Type B pancreatic cell (in vitro differentiated cells): ENCODE measurements at regions not wholly inside any gene's neighbourhood (a gene's known extent, or its start where the extent isn't known, plus 50 kb on each side); places are given as distances from the start of the nearest gene placed in this dataset.

Source experiments
- DNase-seq: peaks from one replicate; pipeline ENCODE4 v3.0.0; 2021; ENCODE audit warnings: mixed read lengths; ENCODE audit not compliant: unreplicated experiment; ENCODE audit errors: extremely low spot score
- H3K27ac Mint-ChIP-seq: 2 replicates; pipeline ENCODE4 v1.8.0; 2021; ENCODE audit warnings: mild to moderate bottlenecking, mixed read lengths
- H3K27me3 Mint-ChIP-seq: 2 replicates; pipeline ENCODE4 v1.8.0; 2021; ENCODE audit warnings: mixed read lengths
- H3K36me3 Mint-ChIP-seq: 2 replicates; pipeline ENCODE4 v1.8.0; 2021; ENCODE audit warnings: mixed read lengths
- H3K4me1 Mint-ChIP-seq: one replicate; pipeline ENCODE4 v1.8.0; 2021; ENCODE audit warnings: mixed read lengths; ENCODE audit not compliant: unreplicated experiment
- H3K4me3 Mint-ChIP-seq: 2 replicates; pipeline ENCODE4 v1.8.0; 2021; ENCODE audit warnings: mild to moderate bottlenecking, mixed read lengths
- H3K9me3 Mint-ChIP-seq: 2 replicates; pipeline ENCODE4 v1.8.0; 2021; ENCODE audit warnings: mixed read lengths
- TF ChIP-seq, protein P1 (sequence below): fragments of 200-600 bp; sonication (generic); conservative IDR thresholded peaks from 2 replicates; pipeline ENCODE4 v1.5.0; 2021; ENCODE audit warnings: antibody characterized with exemption, mild to moderate bottlenecking

DNA sequence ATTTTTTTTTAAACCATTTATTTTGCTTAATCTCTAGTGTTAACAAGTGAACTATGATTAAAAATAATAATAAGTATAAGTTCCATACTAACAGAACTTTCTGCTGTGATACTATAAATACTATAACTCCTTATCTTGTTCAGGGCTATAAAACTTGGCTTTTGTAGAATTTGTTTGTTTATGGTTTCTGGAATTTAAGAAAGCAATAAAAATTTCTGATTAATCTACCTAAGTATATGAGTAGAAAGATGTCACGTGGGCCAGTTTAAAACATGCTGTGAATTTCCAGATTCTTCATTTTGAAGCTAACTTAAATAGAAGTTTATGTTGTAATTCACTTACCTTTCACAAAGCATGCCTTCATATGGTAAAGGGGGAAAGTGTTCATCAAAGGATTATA is 1236.3 kb upstream of the ACVR2A start:
- Mint-ChIP-seq H3K4me3 (no peak overlapping the region), H3K36me3 (no peaks in the 10 kb centered on the region), H3K9me3 (peaks cover 10% of the 10 kb centered on the region), H3K27ac (no peak overlapping the region), H3K4me1 (no peaks in the 10 kb centered on the region), H3K27me3 (peaks cover 20% of the 10 kb centered on the region)
- TF ChIP-seq, protein P1, sequence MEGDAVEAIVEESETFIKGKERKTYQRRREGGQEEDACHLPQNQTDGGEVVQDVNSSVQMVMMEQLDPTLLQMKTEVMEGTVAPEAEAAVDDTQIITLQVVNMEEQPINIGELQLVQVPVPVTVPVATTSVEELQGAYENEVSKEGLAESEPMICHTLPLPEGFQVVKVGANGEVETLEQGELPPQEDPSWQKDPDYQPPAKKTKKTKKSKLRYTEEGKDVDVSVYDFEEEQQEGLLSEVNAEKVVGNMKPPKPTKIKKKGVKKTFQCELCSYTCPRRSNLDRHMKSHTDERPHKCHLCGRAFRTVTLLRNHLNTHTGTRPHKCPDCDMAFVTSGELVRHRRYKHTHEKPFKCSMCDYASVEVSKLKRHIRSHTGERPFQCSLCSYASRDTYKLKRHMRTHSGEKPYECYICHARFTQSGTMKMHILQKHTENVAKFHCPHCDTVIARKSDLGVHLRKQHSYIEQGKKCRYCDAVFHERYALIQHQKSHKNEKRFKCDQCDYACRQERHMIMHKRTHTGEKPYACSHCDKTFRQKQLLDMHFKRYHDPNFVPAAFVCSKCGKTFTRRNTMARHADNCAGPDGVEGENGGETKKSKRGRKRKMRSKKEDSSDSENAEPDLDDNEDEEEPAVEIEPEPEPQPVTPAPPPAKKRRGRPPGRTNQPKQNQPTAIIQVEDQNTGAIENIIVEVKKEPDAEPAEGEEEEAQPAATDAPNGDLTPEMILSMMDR: no peak
- no peak for DNase-seq

- Mint-ChIP-seq H3K4me3 (no peak overlapping the region), H3K27ac (no peak overlapping the region), H3K36me3 (no peaks in the 10 kb centered on the region), H3K27me3 (peaks cover 13% of the 10 kb centered on the region), H3K4me1 (no peaks in the 10 kb centered on the region), H3K9me3 (peaks cover 10% of the 10 kb centered on the region)
- TF ChIP-seq, protein P1: no peak
- DNase-seq: no peak
Observed at GRCh38 chr2:146604521-146604920, 1240.3 kb upstream of the ACVR2A start.

GRCh38 chr2:146602856-146603255 is 1242.0 kb upstream of the ACVR2A start:
- no peak overlapping the region for H3K4me3 Mint-ChIP-seq
- no peak overlapping the region for H3K27ac Mint-ChIP-seq
- peaks cover 10% of the 10 kb centered on the region for H3K9me3 Mint-ChIP-seq
- TF ChIP-seq, protein P1: no peak
- H3K36me3 Mint-ChIP-seq: no peaks in the 10 kb centered on the region
- H3K4me1 Mint-ChIP-seq: no peaks in the 10 kb centered on the region
- H3K27me3 Mint-ChIP-seq: peaks cover 13% of the 10 kb centered on the region
- no peak for DNase-seq

- H3K27ac Mint-ChIP-seq: no peak overlapping the region
- H3K36me3 Mint-ChIP-seq: no peaks in the 10 kb centered on the region
- peaks cover 13% of the 10 kb centered on the region for H3K27me3 Mint-ChIP-seq
- TF ChIP-seq, protein P1: no peak
- H3K4me1 Mint-ChIP-seq: no peaks in the 10 kb centered on the region
- H3K4me3 Mint-ChIP-seq: no peak overlapping the region
- peaks cover 10% of the 10 kb centered on the region for H3K9me3 Mint-ChIP-seq
- DNase-seq: no peak
Observed at GRCh38 chr2:146602383-146602782, 1242.4 kb upstream of the ACVR2A start.

GRCh38 chr2:146598791-146599190 is 1246.0 kb upstream of the ACVR2A start:
- H3K4me1 Mint-ChIP-seq: no peaks in the 10 kb centered on the region
- H3K27me3 Mint-ChIP-seq: no peaks in the 10 kb centered on the region
- H3K36me3 Mint-ChIP-seq: no peaks in the 10 kb centered on the region
- no peak overlapping the region for H3K4me3 Mint-ChIP-seq
- no peaks in the 10 kb centered on the region for H3K9me3 Mint-ChIP-seq
- no peak overlapping the region for H3K27ac Mint-ChIP-seq
- TF ChIP-seq, protein P1: no peak
- DNase-seq: no peak

DNA sequence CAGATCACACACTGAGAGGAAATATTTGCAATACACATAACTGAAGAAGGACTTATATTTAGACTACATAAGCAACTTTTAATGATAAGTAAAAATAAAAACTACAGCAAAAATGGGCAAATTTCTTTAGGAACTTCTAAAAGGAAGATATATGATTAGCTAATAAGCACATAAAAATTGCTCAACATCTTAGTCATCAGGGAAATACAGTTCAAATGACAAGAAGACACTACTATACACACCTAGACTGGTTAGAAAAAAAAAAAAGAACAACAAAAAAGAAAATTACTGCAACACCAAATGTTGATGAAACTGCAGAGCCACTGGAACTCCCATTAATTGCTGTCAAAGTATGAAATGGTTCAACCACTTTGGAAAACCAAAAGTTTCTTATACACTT is 1247.5 kb upstream of the ACVR2A start:
- Mint-ChIP-seq H3K27ac (no peak overlapping the region), H3K9me3 (no peaks in the 10 kb centered on the region), H3K4me1 (no peaks in the 10 kb centered on the region), H3K36me3 (no peaks in the 10 kb centered on the region), H3K27me3 (peaks cover 4% of the 10 kb centered on the region), H3K4me3 (no peak overlapping the region)
- DNase-seq: no peak
- TF ChIP-seq, protein P1: no peak
